ENCODE measurements at regions not wholly inside any gene's neighbourhood (a gene's known extent, or its start where the extent isn't known, plus 50 kb on each side); places are given as distances from the start of the nearest gene placed in this dataset.
"Not testable (repeated sequence)": the region's sequence is repeated elsewhere in the genome, so short reads cannot be mapped to it uniquely, and the experiment has no call there.

DNA sequence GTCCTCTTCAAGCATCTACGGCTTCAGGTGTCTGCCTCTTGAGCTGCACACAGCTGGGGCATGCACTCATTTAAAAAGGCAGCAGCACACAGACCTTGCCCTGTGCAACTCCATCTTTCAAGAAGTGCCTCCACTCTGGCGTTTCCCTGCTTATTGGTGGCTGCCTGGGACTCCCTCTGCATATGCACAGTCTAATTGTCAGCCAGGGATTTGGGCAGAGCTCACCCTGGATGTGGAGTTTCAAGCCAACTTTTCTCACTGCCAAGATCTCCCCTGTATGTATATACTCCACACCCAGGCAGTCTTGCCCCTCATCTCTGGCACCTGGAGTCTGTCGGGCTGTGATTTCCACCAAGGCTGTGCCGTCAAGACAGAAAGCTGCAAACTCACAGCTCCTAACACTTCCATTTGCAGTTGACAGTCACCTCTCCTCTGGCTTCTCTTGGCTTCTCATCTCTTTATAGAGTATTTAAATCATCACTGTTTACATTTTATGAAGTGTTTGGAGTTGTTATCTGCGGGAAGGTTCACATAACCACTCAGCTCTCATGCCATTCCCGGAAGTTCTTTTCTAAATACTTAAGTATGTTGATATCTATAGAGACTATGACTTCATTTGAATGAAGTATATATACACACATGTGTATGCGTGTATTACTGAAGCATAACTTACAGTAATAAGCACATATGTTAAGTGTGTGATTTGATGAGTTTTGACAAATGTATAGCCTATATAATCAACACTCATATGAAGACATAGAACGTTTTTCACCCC lies 128.2 kb downstream of the NPIPB11 start:
- H3K9me3 ChIP-seq (replicated peaks in 1 of 11) = peaks cover 0 to 15% (median 0%) of the 10 kb centered on the region in 11 experiments; a peak in 4 of 22 replicates
- H3K36me3 ChIP-seq, H4K20me1 ChIP-seq, H3K4me2 ChIP-seq, H3K27me3 ChIP-seq, H3K4me1 ChIP-seq, H3K9ac ChIP-seq, H3K27ac ChIP-seq, H3K4me3 ChIP-seq: not testable (repeated sequence)

DNA sequence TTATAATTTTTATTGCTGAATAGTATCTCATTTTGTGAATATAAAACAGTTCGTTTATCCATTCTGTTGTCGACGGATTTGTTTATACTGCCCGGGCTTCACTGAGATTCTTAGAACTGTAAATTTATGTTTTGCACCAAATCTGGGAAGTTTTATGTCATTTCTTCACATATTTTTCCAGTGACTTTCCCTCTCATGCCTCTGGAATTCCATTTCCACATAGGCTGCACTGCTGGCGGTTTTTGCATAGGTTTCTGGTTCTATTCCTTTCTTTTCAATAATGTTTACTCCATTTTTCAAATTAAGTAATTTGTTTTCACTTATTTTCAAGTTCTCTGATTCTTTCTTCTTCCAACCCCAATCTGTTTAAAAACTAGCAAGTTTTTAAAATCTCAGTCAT lies 130.1 kb downstream of the NPIPB11 start:
- H3K36me3 ChIP-seq; H3K27me3 ChIP-seq; H4K20me1 ChIP-seq; H3K27ac ChIP-seq; H3K4me1 ChIP-seq; H3K9me3 ChIP-seq (replicated peaks in 1 of 11); H3K9ac ChIP-seq; H3K4me3 ChIP-seq; H3K4me2 ChIP-seq: not testable (repeated sequence)

DNA sequence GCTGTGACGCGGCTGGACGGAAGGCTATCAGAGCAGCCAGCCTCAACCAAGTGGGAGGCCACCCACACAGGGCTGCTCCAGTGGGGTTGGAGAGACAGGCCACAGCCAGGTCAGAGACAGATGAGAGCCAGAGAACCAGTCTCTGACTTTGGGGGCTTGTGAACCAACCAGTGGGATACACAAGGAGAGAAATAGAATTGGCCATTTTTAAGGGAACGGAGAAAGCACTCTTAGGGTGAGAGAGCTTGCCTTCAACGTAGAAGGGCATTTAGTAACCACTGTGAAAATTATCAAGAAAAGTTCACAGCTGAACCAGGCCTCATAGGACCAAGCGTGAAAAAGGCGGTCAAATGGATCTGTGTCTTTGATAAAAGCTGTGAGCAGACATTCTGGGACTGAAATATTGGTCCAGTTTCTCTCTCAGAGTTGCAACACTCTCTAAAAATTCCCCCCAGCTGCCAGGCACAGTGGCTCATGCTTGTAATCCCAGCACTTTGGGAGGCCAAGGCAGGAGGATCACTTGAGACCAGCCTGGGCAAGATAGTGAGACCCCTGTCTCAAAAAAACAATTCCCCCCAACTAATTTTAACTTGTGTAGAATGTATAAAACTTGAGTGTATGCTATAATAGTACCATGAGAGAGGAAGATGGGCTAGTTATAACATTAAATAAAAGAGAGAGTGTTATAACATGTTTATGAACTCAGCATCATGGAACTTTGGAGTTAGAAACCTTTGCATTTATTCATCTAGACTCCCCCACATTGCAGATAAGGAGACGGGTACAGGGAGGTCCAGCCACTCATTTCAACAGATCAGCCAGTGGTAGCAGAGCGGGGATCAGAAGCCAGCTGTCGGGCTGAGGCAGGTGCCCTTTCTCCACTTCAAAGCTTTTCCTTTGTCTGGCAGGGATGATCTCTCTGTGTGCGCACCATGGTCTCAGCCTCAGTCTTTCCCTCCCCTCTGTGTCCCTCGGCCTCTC lies 132.2 kb downstream of the NPIPB11 start:
- not testable (repeated sequence) for H3K9me3 ChIP-seq (replicated peaks in 1 of 11)

DNA sequence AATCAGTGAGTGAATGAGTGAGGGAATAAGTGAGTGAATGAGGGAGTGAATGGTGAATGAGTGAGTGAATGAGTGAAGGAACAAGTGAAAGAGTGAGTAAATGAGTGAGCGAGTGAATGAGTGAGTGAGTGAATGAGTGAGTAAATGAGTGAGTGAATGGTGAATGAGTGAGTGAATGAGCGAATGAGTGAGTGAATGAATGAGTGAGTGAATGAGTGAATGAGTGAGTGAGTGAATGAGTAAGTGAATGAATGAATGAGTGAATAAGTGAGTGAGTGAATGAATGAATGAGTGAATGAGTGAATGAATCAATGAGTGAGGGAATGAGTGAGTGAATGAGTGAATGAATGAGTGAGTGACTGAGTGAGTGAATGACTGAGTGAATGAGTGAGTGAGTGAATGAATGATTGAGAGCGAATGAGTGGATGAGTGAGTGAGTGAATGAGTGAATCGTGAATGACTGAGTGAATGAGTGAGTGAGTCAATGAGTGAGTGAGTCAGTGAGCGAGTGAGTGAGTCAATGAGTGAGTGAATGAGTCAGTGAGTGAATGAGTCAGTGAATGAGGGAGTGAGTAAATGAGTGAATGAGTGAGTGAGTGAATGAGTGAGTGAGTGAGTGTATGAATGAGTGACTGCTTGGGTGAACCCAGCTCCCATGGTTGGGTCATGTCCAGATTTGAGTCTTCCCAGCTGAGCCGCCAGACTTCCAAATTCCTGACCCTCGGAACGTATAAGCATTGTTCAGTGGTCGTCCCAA lies 133.0 kb downstream of the NPIPB11 start:
- not testable (repeated sequence) for H3K4me1 ChIP-seq; H3K4me3 ChIP-seq; H4K20me1 ChIP-seq; H3K36me3 ChIP-seq; H3K9me3 ChIP-seq (replicated peaks in 1 of 11); H3K27ac ChIP-seq; H3K27me3 ChIP-seq; H3K4me2 ChIP-seq; H3K9ac ChIP-seq

More for the DNA sequence above, 132.2 kb downstream of the NPIPB11 start:
- H3K4me1 ChIP-seq, H3K9ac ChIP-seq, H3K4me3 ChIP-seq, H3K27me3 ChIP-seq, H4K20me1 ChIP-seq, H3K27ac ChIP-seq, H3K4me2 ChIP-seq, H3K36me3 ChIP-seq: not testable (repeated sequence)

DNA sequence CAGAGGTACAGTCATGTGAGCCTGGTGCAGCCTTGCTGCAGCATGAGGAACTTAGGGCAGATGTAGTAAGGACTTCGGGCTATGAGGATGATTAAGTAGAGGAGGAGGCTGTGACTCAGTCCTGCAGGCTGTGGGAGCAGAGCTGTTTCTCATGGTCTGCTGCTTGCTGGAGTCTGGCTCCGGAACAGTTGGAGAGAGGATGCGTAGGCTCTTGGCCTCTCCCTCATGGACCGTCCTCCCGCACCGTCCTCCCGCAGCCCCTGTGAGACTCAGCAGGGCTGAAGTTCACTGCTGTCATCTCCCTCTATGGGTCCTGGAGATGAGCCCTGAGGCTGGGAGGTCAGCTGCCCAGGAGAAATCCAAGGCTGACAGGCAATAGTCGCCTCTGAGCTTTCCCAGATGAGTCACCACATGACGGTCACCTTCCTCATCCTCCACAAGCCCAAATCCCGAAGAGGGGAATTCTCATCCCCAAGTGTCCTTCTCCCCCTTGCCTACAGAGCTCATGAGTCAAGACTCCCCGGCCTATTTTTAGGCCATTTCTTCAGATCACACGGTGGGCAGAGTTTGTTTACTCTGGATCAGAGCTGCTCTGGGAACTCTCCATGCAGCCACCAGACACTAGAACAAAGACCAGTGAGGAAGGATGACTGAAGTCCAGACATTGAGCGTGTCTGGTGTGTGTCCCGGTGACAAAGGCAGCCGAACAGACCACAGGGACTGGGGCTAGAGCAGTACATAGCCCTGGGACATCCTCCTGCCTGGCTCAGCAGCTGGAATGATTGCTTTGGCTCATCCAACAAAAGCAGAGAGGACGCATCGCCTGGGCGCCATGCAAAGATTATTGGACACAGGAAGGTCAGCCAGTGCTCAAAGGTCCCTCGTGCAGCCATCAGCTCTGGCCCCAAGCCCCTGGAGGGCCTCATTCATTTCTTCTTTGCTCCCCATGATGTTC lies 134.5 kb downstream of the NPIPB11 start:
- not testable (repeated sequence) for H4K20me1 ChIP-seq; H3K36me3 ChIP-seq; H3K9me3 ChIP-seq (replicated peaks in 1 of 11); H3K4me3 ChIP-seq; H3K4me1 ChIP-seq; H3K27ac ChIP-seq; H3K27me3 ChIP-seq; H3K9ac ChIP-seq
- peak overlapping the region in 1 of 11 experiments; percentile 29; a peak in 1 of 22 replicates for H3K4me2 ChIP-seq

DNA sequence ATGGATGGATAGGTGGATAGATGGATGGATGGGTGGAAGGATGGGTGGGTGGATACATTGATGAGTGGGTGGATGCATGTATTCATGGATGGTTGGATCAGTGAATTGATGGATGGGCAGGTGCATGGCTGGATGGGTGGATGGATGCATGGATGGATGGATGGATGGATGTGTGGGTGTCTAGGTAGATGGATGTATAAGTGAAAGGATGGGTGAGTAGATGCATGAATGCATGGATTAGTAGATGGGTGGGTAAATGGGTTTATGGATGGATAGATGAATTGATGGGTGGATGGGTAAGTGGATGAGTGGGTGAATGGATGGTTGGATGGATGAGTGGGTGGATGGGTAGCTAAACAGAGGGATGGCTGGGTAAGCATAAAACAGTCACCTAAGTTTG lies 135.6 kb downstream of the NPIPB11 start:
- H3K4me3 ChIP-seq; H3K9ac ChIP-seq; H4K20me1 ChIP-seq; H3K27ac ChIP-seq; H3K27me3 ChIP-seq; H3K9me3 ChIP-seq (replicated peaks in 1 of 11); H3K36me3 ChIP-seq; H3K4me2 ChIP-seq: not testable (repeated sequence)
- H3K4me1 ChIP-seq = peaks cover 0 to 14% (median 0%) of the 10 kb centered on the region in 10 experiments; a peak in 7 of 20 replicates

DNA sequence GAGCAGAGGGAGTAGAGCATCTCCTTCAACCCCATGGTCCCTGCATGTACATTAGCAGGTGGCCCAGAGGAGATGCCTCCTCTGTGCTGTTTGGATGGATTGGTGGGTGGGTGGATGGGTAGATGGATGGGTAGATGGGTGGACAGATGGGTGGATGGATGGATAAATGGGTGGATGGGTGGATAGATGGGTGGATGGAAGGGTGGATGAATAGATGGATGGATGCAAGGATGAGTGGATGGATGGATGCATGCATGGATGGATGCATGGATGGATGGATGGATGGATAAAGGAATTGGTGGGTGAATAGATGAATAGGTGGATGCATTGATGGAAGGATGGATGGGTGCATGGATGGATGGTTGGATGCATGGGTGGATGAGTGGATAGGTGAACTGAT lies 136.5 kb downstream of the NPIPB11 start:
- not testable (repeated sequence) for H3K4me2 ChIP-seq; H3K4me3 ChIP-seq; H3K9me3 ChIP-seq (replicated peaks in 1 of 11); H4K20me1 ChIP-seq; H3K27me3 ChIP-seq; H3K36me3 ChIP-seq; H3K27ac ChIP-seq; H3K9ac ChIP-seq
- H3K4me1 ChIP-seq = peaks cover 0 to 17% (median 0%) of the 10 kb centered on the region in 10 experiments; a peak in 7 of 20 replicates

DNA sequence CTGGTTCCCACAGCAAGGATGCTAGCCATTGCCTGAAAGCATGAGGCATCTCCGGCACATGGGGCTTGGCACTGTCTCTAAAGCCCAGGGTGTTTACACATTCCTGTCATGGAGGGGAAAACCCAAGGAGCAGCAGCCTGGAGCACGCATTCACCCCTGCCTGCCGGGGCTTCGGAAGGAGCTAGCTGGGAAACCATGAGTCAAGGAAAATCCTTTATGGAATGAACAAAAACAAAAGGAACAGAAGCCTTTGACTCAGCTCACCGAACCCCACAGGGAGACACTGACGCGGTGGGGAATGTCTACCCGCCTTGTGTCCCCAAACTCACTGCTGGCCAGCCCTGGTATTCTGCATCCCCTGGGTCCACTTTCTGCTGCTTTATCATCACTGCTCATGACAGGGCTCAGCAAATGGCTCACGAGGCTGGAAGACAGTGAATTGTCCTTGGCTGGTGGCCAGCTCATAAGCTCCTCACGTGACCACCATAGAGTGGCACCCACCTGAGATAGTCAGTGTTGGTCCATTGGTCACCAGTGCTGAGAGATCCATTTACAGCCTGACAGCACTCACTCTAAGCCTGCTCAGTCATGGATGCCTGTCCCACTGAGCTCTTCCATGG lies 137.2 kb downstream of the NPIPB11 start:
- not testable (repeated sequence) for H3K4me2 ChIP-seq; H4K20me1 ChIP-seq; H3K4me3 ChIP-seq; H3K9ac ChIP-seq; H3K36me3 ChIP-seq; H3K9me3 ChIP-seq (replicated peaks in 1 of 11); H3K27ac ChIP-seq; H3K27me3 ChIP-seq
- H3K4me1 ChIP-seq = peaks cover 0 to 22% (median 0%) of the 10 kb centered on the region in 10 experiments; a peak in 7 of 20 replicates

DNA sequence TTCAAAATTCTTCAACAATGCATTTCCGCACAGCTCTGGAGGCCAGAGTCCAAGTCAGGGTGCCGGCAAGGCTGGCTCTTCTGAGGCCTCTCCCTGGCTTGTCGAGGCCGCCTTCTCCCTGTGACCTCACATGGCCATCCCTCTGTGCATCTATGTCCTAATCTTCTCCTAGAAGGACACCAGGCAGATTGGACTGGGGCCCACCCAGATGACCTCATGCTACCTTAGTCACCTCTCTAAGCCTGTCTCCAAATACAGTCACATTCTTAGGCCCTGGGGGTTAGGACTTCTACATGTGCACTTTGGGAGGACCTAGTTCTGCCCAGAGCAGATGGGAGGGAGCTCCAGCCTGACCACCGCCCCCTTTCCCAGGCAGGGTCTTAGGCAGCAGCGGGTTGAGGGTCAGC lies 137.7 kb downstream of the NPIPB11 start:
- H3K4me2 ChIP-seq = not testable (repeated sequence)

DNA sequence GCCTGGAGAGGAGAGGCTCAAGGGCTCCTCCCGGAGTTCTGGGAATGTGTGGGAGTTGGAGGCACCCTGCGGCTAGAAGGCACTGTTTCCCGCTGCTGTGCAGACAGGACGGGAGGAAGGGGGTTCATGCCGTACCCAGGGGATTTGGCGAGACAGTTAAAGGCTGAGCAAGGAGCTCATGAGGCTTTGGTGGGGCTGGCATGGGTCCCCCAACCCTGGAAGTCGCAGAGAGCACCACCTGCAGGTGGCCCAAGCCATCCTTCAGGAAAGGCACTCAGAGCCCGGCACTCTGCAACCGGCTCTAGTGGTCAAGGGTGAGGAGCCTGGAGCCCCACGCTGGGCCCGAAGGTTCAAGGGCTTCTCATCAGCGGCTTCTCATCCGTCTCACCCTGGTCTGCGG lies 138.2 kb downstream of the NPIPB11 start:
- not testable (repeated sequence) for H3K27me3 ChIP-seq; H3K9ac ChIP-seq; H3K27ac ChIP-seq; H3K9me3 ChIP-seq (replicated peaks in 1 of 11); H3K4me3 ChIP-seq; H3K4me2 ChIP-seq; H4K20me1 ChIP-seq; H3K36me3 ChIP-seq
- peaks cover 0 to 22% (median 0%) of the 10 kb centered on the region in 10 experiments; a peak in 7 of 20 replicates for H3K4me1 ChIP-seq

More for the DNA sequence above, 137.7 kb downstream of the NPIPB11 start:
- not testable (repeated sequence) for H3K9me3 ChIP-seq (replicated peaks in 1 of 11); H3K4me3 ChIP-seq; H4K20me1 ChIP-seq; H3K9ac ChIP-seq; H3K27ac ChIP-seq; H3K36me3 ChIP-seq; H3K27me3 ChIP-seq
- H3K4me1 ChIP-seq = peaks cover 0 to 22% (median 0%) of the 10 kb centered on the region in 10 experiments; a peak in 7 of 20 replicates

DNA sequence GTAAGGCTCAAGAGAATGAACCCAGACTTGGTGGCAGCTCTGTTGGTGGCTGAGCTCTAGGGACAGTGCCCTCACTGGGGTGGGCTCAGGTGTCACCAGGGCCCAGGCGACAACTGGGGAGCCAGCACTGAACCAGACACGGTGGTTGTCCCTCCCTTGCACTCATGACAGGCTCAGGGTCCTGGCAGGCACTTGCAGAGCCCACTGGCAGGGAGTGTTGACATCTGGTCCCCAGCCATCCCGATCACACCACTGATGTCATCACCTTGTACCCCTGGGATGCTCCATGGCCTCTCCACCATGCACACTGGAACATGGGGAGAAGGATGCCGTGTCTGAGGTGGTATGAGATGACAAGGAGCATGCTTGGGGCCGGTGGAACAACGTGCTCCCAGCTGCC lies 138.6 kb downstream of the NPIPB11 start:
- H4K20me1 ChIP-seq; H3K9me3 ChIP-seq (replicated peaks in 1 of 11); H3K4me2 ChIP-seq; H3K4me3 ChIP-seq; H3K36me3 ChIP-seq; H3K9ac ChIP-seq; H3K27me3 ChIP-seq; H3K27ac ChIP-seq: not testable (repeated sequence)
- H3K4me1 ChIP-seq = peaks cover 0 to 22% (median 0%) of the 10 kb centered on the region in 10 experiments; a peak in 7 of 20 replicates

DNA sequence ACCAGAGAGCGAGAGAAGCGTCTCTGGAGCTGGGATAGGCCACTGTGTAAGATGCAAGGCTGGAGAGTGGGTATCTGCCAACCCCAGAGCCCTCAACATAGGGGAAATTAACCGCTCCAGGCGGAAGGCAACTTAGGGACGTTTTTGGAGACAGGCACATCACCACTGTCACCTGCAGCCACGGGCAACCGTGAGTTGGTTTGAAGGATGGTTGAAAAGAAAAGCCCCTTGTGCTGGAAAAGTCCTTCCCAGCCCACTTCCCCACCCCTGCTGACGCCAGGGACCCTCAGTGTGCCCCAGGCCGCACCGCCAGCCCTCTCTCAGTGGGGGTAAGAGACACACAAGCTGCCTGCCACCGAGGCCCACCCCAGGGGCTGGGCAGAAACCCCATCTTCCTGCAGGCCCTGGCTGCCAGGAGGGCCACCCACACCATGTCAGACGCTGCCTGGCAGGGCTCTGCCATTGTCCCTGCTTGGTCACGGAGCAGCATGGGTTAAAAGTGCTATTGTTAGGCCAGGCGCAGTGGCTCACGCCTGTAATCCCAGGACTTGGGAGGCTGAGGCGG lies 139.4 kb downstream of the NPIPB11 start:
- H3K27ac ChIP-seq; H3K36me3 ChIP-seq; H4K20me1 ChIP-seq; H3K27me3 ChIP-seq; H3K9me3 ChIP-seq (replicated peaks in 1 of 11); H3K4me3 ChIP-seq; H3K9ac ChIP-seq: not testable (repeated sequence)
- Histone ChIP-seq H3K4me2 (peak overlapping the region in 3 of 11 experiments; percentile 29 to 56 (median 37); a peak in 3 of 22 replicates), H3K4me1 (peaks cover 0 to 22% (median 0%) of the 10 kb centered on the region in 10 experiments; a peak in 7 of 20 replicates)

Data from BLaER1 treated with 17β-estradiol and CSF1 and Interleukin-3, amounts not matched to agents 10 nM and 100 nM (cell line).